PC-3 (cell line): ENCODE measurements at regions not wholly inside any gene's neighbourhood (a gene's known extent, or its start where the extent isn't known, plus 50 kb on each side); places are given as distances from the start of the nearest gene placed in this dataset.
A peak's percentile ranks its signal among the peaks of the same experiment; 100 is the strongest.

Source experiments
- ATAC-seq: fragments of 200-7000 bp; cut with Tn5 transposase; 2 replicates; pipeline ENCODE4 v1.9.1; 2020; ENCODE audit warnings: mild to moderate bottlenecking, moderate library complexity
- BruUV-seq: library from RNA; stranded (reverse); fragments of 400-500 nt; replicated peaks from 2 replicates; lab custom pipeline; 2021; lab: Mats Ljungman, UMichigan
- CTCF ChIA-PET: fragments of 300-600 bp; sonication (Branson Sonifier 250); formaldehyde crosslinking; loops from one replicate; lab custom pipeline; 2022; ENCODE audit warnings: antibody characterized with exemption; lab: Charles Lee
- POLR2A ChIA-PET: fragments of 300-600 bp; sonication (Branson Sonifier 250); formaldehyde crosslinking; loops from one replicate; lab custom pipeline; 2022; ENCODE audit warnings: antibody characterized with exemption; ENCODE audit not compliant: unreplicated experiment; lab: Charles Lee
- DNase-seq: peaks from one replicate; pipeline ENCODE4 v3.0.0-alpha.2; 2015
- H2AFZ ChIP-seq: fragments of 300-600 bp; sonication (generic); 2 replicates; pipeline ENCODE4 v1.6.0; 2016; ENCODE audit warnings: antibody characterized with exemption, low read length
- H3F3A ChIP-seq: fragments of 300-600 bp; sonication (generic); one replicate; pipeline ENCODE4 v1.6.0; 2017; ENCODE audit warnings: antibody characterized with exemption, low read length, control low read depth, mild to moderate bottlenecking; ENCODE audit not compliant: unreplicated experiment
- H3K27ac ChIP-seq: fragments of 300-600 bp; sonication (generic); 2 replicates; pipeline ENCODE4 v1.5.1; 2016; ENCODE audit warnings: mild to moderate bottlenecking, low read length
- H3K27me3 ChIP-seq: fragments of 300-600 bp; sonication (generic); 2 replicates; pipeline ENCODE4 v1.6.1; 2016; ENCODE audit warnings: low read length, mixed read lengths
- H3K36me3 ChIP-seq: fragments of 300-600 bp; sonication (generic); 2 replicates; pipeline ENCODE4 v1.6.1; 2016; ENCODE audit warnings: low read depth, mixed run types, low read length, mixed read lengths
- H3K4me1 ChIP-seq: fragments of 300-600 bp; sonication (generic); 2 replicates; pipeline ENCODE4 v1.5.1; 2016; ENCODE audit warnings: low read length; ENCODE audit not compliant: insufficient read depth
- H3K4me2 ChIP-seq: fragments of 300-600 bp; sonication (generic); 2 replicates; pipeline ENCODE4 v1.6.0; 2016; ENCODE audit warnings: low read length
- H3K4me3 ChIP-seq: fragments of 300-600 bp; sonication (generic); 2 replicates; pipeline ENCODE4 v1.5.1; 2016; ENCODE audit warnings: mild to moderate bottlenecking, low read length, mixed read lengths
- H3K79me2 ChIP-seq: fragments of 300-600 bp; sonication (generic); 2 replicates; pipeline ENCODE4 v1.6.1; 2017; ENCODE audit warnings: low read length, mixed read lengths
- H3K9ac ChIP-seq: fragments of 300-600 bp; sonication (generic); 2 replicates; pipeline ENCODE4 v1.6.0; 2016; ENCODE audit warnings: mild to moderate bottlenecking, low read length
- H3K9me2 ChIP-seq: fragments of 300-600 bp; sonication (generic); replicated peaks from 2 replicates; pipeline ENCODE4 v1.6.1; 2016; ENCODE audit warnings: mixed run types, low read length, mixed read lengths
- H3K9me3 ChIP-seq: fragments of 300-600 bp; sonication (generic); 2 replicates; pipeline ENCODE4 v1.6.1; 2016; ENCODE audit warnings: low read length, mixed read lengths
- H4K20me1 ChIP-seq: fragments of 300-600 bp; sonication (generic); 2 replicates; pipeline ENCODE4 v1.6.1; 2016; ENCODE audit warnings: low read length, mixed read lengths
- CTCF ChIP-seq: fragments of 300-600 bp; sonication (generic); conservative IDR thresholded peaks from 2 replicates; pipeline ENCODE4 v1.5.1; 2017; ENCODE audit warnings: antibody characterized with exemption, low read depth, mild to moderate bottlenecking, low read length
- EZH2 ChIP-seq: fragments of 300-600 bp; sonication (generic); IDR thresholded peaks from one replicate; pipeline ENCODE4 v1.6.1; 2017; ENCODE audit warnings: antibody characterized with exemption, mild to moderate bottlenecking, low read length; ENCODE audit not compliant: unreplicated experiment
- EZH2phosphoT487 ChIP-seq: fragments of 300-600 bp; sonication (generic); IDR thresholded peaks from 2 replicates; pipeline ENCODE4 v1.6.1; 2018; ENCODE audit warnings: mild to moderate bottlenecking, antibody characterized with exemption, low read length, borderline replicate concordance
- intact Hi-C: fragments of 100-400 bp; cut with micrococcal nuclease; formaldehyde crosslinking; loops from 2 replicates; pipeline ENCODE4 v1.9.0; 2023

- Histone ChIP-seq H3F3A (no peaks in the 10 kb centered on the region), H3K4me1 (no peaks in the 10 kb centered on the region), H3K27ac (no peak overlapping the region), H3K9ac (no peak overlapping the region), H2AFZ (no peak overlapping the region), H3K27me3 (no peaks in the 10 kb centered on the region), H3K36me3 (no peaks in the 10 kb centered on the region), H3K9me2 (no peaks in the 10 kb centered on the region), H4K20me1 (no peaks in the 10 kb centered on the region), H3K79me2 (no peaks in the 10 kb centered on the region), H3K4me3 (no peak overlapping the region), H3K4me2 (no peak overlapping the region), H3K9me3 (no peaks in the 10 kb centered on the region)
- no TSS peak for BruUV-seq
- ChIA-PET CTCF (no interaction called here), POLR2A (no interaction called here)
- TF ChIP-seq EZH2phosphoT487 = no peak
- TF ChIP-seq EZH2 = no peak
- no peak for TF ChIP-seq CTCF
- no peak for DNase-seq
- intact Hi-C loops = no loop called here
- ATAC-seq = peak; percentile 38; the same call in 1 of the 2 replicates
These were observed 472.8 kb downstream of the PSAT1 start for GRCh38 chr9:78769690-78770089.

- Histone ChIP-seq H4K20me1 (no peaks in the 10 kb centered on the region), H3K79me2 (no peaks in the 10 kb centered on the region), H3K4me1 (no peaks in the 10 kb centered on the region), H3K4me3 (no peak overlapping the region), H3K9ac (no peak overlapping the region), H3F3A (no peaks in the 10 kb centered on the region), H2AFZ (no peak overlapping the region), H3K9me3 (no peaks in the 10 kb centered on the region), H3K9me2 (no peaks in the 10 kb centered on the region), H3K27ac (no peak overlapping the region), H3K27me3 (no peaks in the 10 kb centered on the region), H3K36me3 (no peaks in the 10 kb centered on the region), H3K4me2 (no peak overlapping the region)
- ChIA-PET CTCF (no interaction called here), POLR2A (no interaction called here)
- no TSS peak for BruUV-seq
- TF ChIP-seq EZH2 (no peak), EZH2phosphoT487 (no peak)
- intact Hi-C loops = no loop called here
- no peak for ATAC-seq
- DNase-seq = no peak
These were observed 478.3 kb downstream of the PSAT1 start for GRCh38 chr9:78775211-78775610.

- POLR2A ChIA-PET = no interaction called here
These were observed 478.9 kb downstream of the PSAT1 start for GRCh38 chr9:78775696-78776295.

More at GRCh38 chr9:78775696-78776295, 478.9 kb downstream of the PSAT1 start:
- Histone ChIP-seq H3K4me2 (no peak overlapping the region), H3K27me3 (no peaks in the 10 kb centered on the region), H2AFZ (no peak overlapping the region), H3K27ac (no peak overlapping the region), H4K20me1 (no peaks in the 10 kb centered on the region), H3K4me1 (no peaks in the 10 kb centered on the region), H3K79me2 (no peaks in the 10 kb centered on the region), H3F3A (no peaks in the 10 kb centered on the region), H3K4me3 (no peak overlapping the region), H3K36me3 (no peaks in the 10 kb centered on the region), H3K9me3 (no peaks in the 10 kb centered on the region), H3K9ac (no peak overlapping the region), H3K9me2 (no peaks in the 10 kb centered on the region)
- DNase-seq (no peak), ATAC-seq (no peak)
- no TSS peak for BruUV-seq
- intact Hi-C loops = no loop called here
- TF ChIP-seq EZH2phosphoT487 = no peak
- TF ChIP-seq CTCF = no peak
- no peak for TF ChIP-seq EZH2
- CTCF ChIA-PET = no interaction called here
